ENCODE measurements at regions not wholly inside any gene's neighbourhood (a gene's known extent, or its start where the extent isn't known, plus 50 kb on each side); places are given as distances from the start of the nearest gene placed in this dataset.

- TF ChIP-seq ATF2 (IDR thresholded peaks at IDR 0.05; ENCODE audit: low read length) (no peak), CEBPB (IDR thresholded peaks at IDR 0.05; ENCODE audit: low read depth, low read length) (no peak), RAD21 (IDR thresholded peaks at IDR 0.05 in 1 of 2, conservative IDR thresholded peaks at IDR 0.05 in 1 of 2; ENCODE audit: low read depth in 2 of 2, low read length in 2 of 2) (no peak), PHF8 (conservative IDR thresholded peaks at IDR 0.05; ENCODE audit: low read depth, low read length) (no peak), SUZ12 (IDR thresholded peaks at IDR 0.05; ENCODE audit: low read length) (no peak)
These were observed 660.6 kb upstream of the CHD1 start (continued) for GRCh38 chr5:99589424-99589823.

Measured in H1 (cell line).